IPS-NIHi7 (cell line): ENCODE measurements at regions not wholly inside any gene's neighbourhood (a gene's known extent, or its start where the extent isn't known, plus 50 kb on each side); places are given as distances from the start of the nearest gene placed in this dataset.
"Not testable (repeated sequence)": the region's sequence is repeated elsewhere in the genome, so short reads cannot be mapped to it uniquely, and the experiment has no call there.

ENCODE experiments used
- DNase-seq: peaks from one replicate; pipeline ENCODE4 v3.0.0; 2012; ENCODE audit warnings: mixed read lengths; ENCODE audit errors: extremely low spot score

- DNase-seq: no peak
Observed at GRCh38 chr21:20902998-20903397, 95.2 kb upstream of the NCAM2 start.

GRCh38 chr21:20927555-20927954 is 70.7 kb upstream of the NCAM2 start:
- not testable (repeated sequence) for DNase-seq

GRCh38 chr21:20942523-20942922 is 55.7 kb upstream of the NCAM2 start:
- no peak for DNase-seq

GRCh38 chr21:20943561-20943997 is 54.6 kb upstream of the NCAM2 start:
- no peak for DNase-seq

DNA sequence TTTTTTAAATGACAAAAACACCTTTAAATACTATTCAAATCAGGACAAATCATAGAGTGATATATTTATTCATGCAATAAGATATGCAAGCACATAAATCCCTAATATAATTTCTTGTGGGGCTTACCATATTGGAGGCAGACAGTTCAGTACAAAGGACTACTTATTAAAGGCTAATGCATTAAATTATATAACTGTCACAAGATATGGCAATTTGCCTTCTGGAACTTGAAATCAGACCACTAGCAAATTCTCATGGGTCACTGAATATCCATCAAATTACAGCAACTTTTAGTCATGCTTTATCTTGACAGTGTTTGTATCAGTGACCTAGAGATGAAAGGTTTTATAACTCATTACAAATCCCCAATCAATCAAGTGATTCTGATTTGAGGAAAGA is 54.1 kb upstream of the NCAM2 start:
- no peak for DNase-seq

DNA sequence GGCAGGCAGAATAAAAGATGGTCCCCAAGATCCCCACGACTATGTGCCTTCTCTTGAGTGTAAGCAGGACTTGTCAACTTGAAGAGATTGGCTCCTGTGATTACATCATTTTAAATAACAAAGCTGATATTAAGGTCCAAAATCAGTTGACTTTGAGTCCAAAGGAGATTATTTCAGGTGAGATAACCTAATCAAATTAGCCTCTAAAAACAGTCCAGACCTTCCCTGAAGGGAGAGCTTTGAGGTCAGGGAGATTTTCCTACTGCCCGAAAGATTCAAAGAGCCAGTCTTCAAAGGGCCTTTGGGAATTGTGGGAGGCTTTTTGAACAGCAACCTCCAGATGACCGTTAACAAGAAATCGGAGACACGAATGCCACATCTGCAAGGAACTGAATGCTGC is 51.5 kb upstream of the NCAM2 start:
- no peak for DNase-seq
